Globus pallidus (tissue), 1 donor: ENCODE measurements at regions not wholly inside any gene's neighbourhood (a gene's known extent, or its start where the extent isn't known, plus 50 kb on each side); places are given as distances from the start of the nearest gene placed in this dataset.

ENCODE experiments used
- DNase-seq: peaks from one replicate; pipeline ENCODE4 v3.0.0-alpha.2; 2015; ENCODE audit warnings: low spot score

DNA sequence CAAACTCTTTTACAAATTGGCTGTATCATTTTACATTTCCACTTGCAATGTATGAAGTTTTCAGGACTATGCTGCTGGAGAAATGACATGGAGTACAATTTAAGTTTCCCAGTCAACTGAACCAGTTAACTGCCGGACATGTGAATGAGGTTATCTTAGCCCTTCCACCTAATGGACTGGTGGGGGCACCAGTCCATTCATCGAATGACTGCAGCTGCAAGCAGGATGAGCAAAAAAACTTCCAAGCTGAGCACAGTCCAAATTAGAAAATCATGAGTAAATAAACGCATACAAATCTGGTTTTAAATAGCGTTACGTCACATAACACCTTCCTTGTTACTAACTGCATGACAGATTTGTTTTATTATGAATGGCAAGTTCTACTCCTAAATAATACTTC lies 1131.5 kb downstream of the PCDH18 start:
- DNase-seq, result no peak

DNA sequence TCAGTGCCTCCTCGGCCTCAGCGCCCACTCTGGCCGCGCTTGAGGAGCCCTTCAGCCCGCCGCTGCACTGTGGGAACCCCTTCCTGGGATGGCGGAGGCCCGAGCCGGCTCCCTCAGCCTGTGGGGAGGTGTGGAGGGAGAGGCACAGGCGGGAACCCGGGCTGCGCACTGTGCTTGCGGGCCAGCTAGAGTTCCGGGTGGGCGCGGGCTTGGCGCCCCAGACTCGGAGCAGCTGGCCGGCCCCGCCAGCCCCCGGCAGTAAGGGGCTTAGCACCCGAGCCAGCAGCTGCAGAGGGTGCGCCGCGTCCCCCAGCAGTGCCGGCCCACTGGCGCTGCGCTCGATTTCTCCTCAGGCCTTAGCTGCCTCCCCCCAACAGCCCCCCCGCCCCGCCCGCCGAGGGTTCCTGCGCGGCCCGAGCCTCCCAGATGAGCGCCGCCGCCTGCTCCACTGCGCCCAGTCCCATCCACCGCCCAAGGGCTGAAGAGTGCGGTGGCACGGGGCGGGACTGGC lies 1137.0 kb downstream of the PCDH18 start:
- no peak for DNase-seq

DNA sequence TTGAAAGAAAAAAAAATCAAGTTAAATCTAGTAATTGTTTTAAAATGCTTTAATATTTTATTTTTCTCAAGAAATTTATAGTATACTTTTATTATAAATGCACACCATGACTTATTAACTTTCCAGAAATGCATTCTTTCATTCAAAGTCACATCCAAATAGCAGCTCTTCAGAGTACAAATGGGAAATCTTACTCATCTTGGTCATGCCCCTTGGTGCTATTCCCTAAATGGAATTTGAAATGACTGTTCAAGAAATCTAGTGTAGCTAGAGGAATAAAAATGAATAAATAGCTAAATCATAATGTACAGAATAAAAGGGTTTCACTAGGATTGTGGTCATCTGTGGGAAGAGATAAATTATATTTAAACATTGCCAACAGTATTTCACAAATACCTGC lies 1139.7 kb downstream of the PCDH18 start:
- no peak for DNase-seq

DNA sequence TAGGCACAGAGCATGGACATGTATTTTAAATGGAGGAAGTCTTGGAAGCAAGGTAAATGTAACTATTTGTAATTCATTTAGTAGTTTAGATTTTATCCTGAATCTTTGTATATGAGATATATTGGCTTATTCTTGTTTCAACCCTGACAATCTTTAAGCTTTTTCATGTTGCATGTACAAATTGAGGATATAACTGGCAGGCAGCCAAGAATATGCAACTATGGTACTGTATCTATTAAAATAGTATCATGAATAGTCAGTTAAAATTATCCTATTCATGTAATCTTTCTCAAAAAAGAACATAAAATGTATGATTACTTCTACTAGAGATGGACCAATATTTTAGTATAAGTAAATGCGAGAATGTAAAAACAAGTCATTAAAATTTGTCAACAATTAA lies 1141.5 kb downstream of the PCDH18 start:
- DNase-seq, result no peak

DNA sequence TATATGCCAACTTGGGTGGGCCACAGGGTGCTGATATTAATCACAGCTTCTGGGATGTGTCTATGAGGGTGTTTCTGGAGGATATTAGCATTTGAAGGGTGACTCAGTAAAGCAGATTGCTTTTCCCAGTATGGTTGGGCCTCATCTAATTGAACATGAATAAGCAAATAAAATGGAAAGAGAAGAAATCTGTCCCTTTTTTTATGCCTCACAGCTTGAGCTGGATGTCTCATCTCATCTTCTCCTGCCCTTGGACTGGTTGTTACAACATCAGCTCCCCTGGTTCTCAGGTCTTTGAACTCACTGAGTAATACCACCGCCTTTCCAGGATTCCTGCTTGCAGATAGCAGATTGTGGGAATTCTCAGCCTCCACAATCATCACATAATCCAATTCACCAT lies 1149.2 kb downstream of the PCDH18 start:
- no peak for DNase-seq

DNA sequence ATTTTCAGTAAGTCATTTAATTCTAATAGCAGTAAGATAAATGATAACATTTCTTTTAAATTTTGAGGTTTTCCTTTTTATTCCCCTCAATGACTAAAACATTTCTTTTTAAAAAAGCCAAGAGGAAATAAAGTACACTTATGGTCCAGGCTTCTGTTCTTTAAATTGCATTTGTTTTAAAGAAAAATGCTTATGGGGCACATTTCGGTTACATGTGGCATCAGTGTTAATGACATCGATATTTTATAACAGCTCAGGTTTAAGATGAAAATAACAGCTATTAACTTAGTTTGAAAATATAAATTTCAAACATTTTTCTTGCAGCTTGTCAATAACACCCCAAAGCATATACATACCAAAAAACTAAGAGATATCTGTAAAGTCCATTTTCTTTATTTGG lies 1161.1 kb downstream of the PCDH18 start:
- DNase-seq, result no peak

DNA sequence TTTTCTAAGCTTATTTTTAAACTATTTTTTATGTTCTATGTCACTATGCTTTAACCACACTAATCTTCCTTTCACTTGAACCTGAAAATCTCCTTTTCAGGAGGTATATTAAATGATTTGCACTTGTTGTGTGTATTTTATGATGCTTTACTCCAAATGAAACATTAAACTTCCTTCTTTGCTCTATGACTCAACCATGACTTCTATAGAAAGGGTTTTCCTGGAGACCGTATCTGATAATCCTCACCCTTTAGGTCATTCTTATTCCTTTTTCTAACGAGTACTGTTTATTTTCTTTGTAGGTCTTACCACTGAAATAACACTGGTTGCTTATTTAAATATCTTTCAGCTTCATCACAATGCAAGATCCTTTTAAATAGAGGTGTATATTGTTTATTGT lies 1163.2 kb downstream of the PCDH18 start:
- DNase-seq, result no peak

DNA sequence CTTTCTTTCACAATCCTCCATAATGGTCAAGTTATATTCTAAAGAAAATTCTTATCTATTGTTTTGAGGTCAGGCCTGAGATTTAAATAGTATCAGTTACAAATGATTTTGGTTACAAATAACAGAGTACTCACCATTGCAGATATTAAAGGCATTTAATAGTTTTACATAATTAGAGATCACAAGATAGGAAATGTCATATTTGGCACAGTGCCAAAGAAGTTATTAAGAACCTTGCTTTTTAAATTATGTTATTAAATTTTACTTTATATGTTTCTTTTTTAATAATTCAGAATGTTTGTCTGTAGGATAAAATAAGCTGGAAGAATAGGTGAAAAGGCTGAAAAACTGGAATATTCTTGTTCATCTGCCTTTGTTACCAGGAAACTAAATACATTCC lies 1174.7 kb downstream of the PCDH18 start:
- no peak for DNase-seq

DNA sequence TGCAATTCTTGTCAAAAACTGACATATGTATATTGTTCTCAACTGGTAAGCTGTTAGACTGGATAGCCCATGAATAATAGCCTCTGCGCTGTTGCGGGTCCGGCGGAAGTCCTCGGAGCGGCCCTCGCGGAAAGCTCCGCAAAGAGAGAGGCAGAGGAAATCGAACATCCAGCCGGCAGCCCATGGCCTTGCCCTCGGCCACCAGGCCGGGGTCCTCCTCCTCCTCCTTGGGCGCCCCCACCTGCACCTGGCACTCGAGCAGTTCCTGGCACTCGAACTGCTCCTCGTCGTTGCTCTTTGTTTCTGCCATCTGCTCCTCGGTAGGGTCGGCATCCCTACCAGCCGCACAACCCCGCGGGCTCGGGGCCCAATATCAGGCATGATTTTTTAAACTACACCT lies 1176.3 kb downstream of the PCDH18 start:
- DNase-seq, result no peak

DNA sequence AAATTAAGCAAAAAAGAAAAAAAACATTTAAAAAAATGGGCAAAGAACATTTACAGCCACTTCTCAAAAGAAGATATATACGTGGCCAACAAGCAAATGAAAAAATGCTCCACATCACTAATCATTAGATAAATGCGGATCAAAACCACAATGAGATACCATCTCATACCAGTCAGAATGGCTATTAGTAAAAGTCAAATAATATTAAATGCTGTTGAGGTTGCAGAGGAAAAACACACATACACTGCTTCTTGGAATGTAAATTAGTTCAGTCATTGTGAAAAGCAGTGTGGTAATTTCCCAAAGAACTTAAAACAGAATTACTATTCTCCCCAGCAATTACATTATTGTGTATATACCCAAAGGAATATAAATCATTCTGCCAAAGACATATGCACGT lies 1189.0 kb downstream of the PCDH18 start:
- no peak for DNase-seq

DNA sequence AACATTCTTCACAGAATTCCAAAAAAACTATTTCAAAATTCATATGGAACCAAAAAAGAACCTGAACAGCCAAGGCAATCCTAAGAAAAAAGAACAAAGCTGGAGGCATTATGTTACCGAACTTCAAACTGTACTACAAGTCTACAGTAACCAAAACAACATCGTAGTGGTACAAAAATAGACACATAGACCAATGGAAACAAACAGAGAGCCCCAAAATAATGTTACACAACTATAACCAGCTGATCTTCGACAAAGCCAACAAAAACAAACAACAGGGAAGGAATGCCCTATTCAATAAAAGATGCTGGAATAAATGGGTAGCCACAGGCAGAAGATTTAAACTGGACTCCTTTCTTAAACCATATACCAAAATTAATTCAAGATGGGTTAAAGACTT lies 1189.6 kb downstream of the PCDH18 start:
- no peak for DNase-seq

DNA sequence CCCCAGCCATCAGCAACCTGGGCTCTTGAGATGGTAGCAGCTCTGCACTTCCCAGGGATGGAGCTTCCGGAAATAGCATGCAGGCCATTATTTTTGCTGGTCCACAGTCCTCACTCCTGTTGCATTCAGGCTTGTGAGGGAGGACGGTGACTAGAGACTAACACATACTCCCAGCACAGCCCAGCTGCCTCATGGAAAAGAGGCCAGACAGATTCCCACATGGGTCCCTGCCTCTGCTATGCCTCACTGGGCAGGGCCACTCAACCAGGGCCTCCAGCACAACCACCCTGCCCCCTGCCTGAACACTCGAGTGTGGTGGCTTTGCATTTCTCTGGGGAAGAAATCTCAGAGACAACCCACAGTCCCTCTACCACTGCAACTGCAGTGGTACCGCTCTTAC lies 1195.1 kb downstream of the PCDH18 start:
- DNase-seq, result no peak

DNA sequence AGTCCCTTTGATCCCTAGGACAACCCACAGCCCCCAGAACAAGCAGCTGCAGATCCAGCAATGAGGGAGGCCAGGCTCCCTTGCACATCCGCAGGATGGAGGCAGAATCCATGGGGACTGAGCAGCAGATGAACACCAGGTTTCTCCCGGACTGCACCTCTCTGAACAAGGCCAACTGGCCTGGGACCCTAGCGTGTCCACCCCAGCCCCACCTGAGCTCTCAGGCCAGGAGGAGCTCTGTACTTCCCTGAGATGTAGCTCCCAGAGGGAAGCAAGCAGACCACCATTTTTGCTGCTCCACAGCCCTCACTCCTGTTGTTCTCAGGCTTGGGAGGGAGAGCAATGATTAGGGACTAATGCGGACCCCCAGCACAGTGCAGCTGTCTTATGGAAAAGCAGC lies 1195.8 kb downstream of the PCDH18 start:
- no peak for DNase-seq

DNA sequence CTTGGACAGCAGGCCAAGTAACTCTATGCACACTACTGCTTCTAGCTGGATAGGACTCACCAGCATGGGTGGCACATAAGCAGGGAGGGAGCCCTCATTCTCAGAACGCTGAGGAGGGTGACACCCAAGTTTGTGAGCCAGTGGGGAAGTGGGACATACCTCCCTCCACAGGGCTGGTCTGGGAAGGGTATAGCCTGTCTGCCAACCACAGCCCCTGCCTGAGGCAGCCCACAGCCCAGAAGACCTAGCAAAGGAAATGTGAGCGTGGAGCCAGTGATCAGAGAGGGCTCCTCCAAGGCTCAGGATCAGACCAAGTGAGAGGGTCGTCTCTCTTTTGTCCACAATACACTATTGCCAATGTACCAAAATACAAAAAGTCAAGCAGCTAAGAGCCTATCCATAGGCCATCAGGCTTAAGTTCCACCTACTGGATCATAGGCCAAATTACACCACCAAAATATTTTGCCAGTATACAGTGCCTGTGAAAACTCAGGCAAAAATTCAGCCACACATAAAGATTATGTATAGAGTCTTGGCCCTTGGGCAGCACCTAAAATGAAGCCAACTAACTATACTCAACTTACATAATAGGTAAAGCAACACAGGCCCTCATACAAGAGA lies 1203.1 kb downstream of the PCDH18 start:
- no peak for DNase-seq

DNA sequence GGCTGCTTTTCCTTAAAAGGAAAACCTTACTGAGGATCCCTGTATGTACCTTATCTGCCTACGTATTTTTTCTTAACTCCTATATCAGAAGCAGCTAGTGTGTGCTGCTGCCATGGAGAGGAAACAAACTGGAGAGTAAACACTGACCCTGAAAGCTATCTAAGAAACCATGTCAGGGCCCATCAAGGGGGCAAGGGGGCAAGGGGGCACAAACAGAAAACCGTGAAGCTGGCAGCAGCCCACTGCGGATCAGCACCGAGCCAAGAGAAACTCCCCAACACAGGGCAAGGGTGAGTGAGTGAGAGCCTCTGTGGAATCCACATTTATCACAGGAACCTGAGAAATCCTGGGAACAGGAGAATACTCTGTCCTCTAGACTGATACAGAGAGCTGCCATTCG lies 1204.2 kb downstream of the PCDH18 start:
- DNase-seq, result no peak

DNA sequence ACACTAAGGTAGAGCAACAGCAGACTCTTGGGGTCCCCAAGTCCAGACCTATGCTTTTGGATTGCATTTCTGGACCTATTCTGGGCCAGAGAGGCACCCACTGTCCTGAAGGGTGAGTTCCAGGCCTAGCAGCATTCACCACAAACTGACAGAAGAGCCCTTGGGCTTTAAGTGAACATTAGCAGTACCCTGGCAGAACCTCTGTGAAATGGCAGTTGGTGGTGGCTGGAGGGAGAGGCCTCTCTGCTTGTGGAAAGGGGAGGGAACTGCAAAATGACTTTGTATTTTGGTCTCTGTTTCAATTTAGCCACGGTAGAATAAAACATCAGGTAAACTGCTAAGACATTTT lies 1211.9 kb downstream of the PCDH18 start:
- no peak for DNase-seq

DNA sequence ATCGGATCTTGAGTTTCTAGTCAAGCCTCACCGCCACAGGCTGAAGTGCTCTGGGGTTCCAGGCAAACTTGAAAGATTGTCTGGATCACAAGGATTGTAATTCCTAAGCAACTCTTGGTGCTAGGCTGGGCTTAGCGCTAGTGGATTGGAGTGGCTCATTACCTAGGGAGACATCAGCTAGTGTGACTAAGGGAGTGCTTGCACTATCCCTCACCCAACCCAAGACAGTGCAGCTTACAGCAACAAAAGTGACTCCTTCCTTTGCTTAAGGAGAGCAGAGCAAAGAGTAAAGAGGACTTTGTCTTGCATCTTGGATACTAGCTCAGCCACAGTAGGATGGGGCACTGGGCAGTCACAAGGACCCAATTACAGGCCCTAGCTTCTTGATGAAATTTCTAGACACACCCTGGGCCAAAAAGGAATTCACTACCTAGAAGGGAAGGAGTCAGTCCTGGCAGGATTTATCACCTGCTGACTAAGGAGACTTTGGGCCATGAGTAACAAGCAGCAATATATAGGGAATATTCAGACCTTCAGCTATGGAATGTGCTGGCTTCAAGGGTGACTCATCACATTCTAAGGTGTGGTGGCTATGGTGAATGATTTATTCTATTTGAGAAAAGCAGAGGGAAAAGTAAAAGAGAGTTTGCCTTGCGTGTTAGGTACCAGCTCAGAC lies 1212.4 kb downstream of the PCDH18 start:
- no peak for DNase-seq

DNA sequence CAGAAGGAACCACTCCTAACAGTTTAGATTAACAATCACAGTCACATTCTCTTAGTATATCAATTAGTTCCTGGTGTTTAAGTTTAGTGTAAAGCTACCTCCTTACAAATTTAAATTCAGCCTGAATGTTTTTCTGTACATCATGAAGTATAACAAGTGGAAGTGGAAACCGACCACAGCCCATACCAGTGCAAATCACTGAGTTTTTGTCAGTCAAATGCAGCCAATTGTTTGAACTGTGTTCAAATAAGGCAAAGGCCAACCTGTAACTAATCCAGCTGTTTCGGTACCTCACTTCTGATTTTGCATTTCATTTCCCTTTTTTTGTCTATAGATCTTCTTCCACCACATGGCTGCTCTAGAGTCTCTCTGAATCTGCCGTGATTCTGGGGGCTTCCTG lies 1215.3 kb downstream of the PCDH18 start:
- no peak for DNase-seq

DNA sequence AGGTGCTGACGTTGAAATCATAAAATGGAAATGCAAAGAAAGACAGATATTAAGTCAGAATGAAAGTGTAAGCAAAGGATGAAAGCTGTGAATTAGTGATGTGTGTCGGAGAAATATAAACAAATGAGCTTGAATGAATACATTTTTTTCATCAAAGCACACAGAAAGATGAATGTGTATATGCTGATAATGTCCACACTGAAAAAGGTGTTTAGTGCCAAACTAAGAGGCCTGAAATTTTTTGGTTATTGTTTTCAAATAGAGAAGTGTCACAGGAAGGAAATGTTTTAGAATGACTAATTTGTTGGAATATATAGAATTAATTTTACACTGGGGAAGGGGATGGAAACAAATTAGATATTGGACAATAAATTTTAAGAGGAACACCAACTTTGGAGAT lies 1217.6 kb downstream of the PCDH18 start:
- no peak for DNase-seq

DNA sequence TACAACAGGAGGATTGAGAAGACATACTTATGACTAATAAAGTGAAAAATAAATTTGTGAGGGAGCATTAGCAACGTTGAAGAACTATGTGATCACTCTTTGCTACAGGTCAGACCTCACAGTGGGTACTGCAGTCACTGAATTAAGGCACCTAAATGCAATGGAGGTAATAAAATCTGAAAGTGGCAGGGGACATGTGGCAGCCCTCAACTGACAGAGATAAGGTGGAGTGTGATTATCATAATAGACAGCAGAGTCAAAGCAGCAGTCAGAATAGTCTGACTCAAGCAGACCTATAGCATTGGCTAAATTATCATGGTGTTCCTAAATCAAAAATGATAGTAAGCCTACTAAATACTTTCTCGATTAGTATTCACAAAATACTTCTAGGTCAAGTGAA lies 1220.5 kb downstream of the PCDH18 start:
- DNase-seq, result no peak

DNA sequence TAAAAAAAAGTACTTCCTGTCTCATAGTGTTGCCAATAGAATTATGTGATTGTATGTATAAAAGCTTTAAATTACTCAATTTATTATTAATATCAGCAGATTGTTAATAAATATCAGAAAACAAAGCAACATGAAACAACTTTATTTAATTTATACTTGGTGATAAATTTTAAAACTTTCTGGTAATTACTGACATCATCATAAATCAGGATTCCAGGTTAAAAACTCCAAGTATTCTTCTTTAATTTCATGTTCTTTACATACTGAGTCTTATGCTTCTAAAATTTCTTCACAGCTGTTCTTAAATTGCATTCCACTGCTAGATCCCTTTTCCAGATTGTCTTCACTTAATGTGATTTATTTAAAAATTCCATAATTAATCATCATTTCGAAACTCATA lies 1224.5 kb downstream of the PCDH18 start:
- no peak for DNase-seq

DNA sequence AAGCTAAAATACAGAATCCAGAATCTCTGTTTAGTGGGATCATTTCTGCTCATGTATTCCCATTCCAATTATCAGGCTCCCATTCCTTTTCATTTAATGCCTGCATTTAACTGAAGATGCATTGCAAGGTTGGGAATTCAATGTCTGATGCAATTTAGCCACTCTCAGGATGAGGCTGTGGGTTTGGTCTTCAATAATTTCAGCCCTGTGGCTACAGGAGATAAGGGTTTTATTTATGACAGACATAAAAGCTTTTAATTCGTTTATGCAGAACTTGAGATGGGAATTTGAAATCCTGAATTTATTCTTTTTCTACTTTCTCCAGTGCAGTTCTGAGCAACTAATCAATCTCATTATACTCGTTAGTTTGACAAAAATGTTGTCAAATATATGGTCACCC lies 1225.9 kb downstream of the PCDH18 start:
- no peak for DNase-seq

DNA sequence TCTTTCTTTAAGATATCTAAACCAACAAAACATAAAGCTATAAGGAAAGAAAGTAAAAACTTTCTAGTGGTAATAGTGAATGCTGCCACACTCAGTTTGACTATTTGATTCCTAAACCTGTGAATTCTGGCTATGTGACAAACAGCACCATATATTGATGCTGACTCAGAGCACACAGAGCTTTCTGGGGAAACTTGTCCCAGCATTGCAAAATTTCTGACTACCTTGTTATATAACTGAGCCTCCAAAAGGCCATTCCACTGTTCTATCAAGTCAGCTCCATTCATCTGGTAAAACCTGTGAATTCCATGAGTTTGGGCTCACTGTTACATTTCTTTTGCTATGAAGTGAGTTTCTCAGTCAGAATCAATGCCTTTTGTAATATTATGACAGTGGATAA lies 1229.7 kb downstream of the PCDH18 start:
- DNase-seq, result no peak
